Tibial nerve (tissue), 4 donors: ENCODE measurements at regions not wholly inside any gene's neighbourhood (a gene's known extent, or its start where the extent isn't known, plus 50 kb on each side); places are given as distances from the start of the nearest gene placed in this dataset.

Experiments used
- DNase-seq, 2 donors: peaks; one replicate each; pipeline ENCODE4 v3.0.0-alpha.2; 2019; ENCODE audit warnings: low spot score in 2 of 2
- H3K27ac ChIP-seq, 4 donors: fragments of 200-600 bp; sonication (generic) in 3 of 4; one replicate each; pipeline ENCODE4 v1.5.1; 2017 to 2019; ENCODE audit warnings: mild to moderate bottlenecking in 1 of 4
- H3K27me3 ChIP-seq, 2 donors: fragments of 200-600 bp; sonication (generic) in 1 of 2; one replicate each; pipeline versions ENCODE4 v1.5.1 to v1.6.0; 2017 to 2019
- H3K36me3 ChIP-seq, 3 donors: fragments of 200-600 bp; sonication (generic); one replicate each; pipeline ENCODE4 v1.5.1; 2018 to 2019
- H3K4me1 ChIP-seq, 4 donors: fragments of 200-600 bp; sonication (generic) in 3 of 4; one replicate each; pipeline ENCODE4 v1.5.1; 2017 to 2019
- H3K4me3 ChIP-seq, 4 donors: fragments of 200-600 bp; sonication (generic) in 3 of 4; one replicate each; pipeline ENCODE4 v1.5.1; 2017 to 2019; ENCODE audit warnings: mild to moderate bottlenecking in 1 of 4, moderate library complexity in 1 of 4
- H3K9me3 ChIP-seq, 4 donors: fragments of 200-600 bp; sonication (generic) in 3 of 4; one replicate each; pipeline ENCODE4 v1.5.1; 2017 to 2019
- EP300 ChIP-seq, 2 donors: sonication (generic); formaldehyde crosslinking; IDR thresholded peaks; one replicate each; pipeline ENCODE4 v1.6.1; 2017; ENCODE audit warnings: antibody characterized with exemption in 2 of 2, mild to moderate bottlenecking in 1 of 2
- POLR2A ChIP-seq, 2 donors: fragments of 450-650 bp; IDR thresholded peaks; one replicate each; pipeline ENCODE4 v1.6.1; 2017; ENCODE audit warnings: antibody characterized with exemption in 2 of 2, mild to moderate bottlenecking in 2 of 2, moderate library complexity in 2 of 2
- WGBS, 2 donors: methylation state at CpG; one replicate each; pipeline ENCODE4 v1.1.5; 2018; 5-methylcytosine and 5-hydroxymethylcytosine counted together
- TF ChIP-seq, protein P1 (sequence below), 5 experiments: fragments of 200-600 bp in 3 of 5; fragments of 450-650 bp in 2 of 5; sonication (generic) in 3 of 5; IDR thresholded peaks; one replicate each; pipeline ENCODE4 v1.5.1; 2016 to 2019; ENCODE audit warnings: antibody characterized with exemption in 5 of 5, mild to moderate bottlenecking in 3 of 5, moderate library complexity in 2 of 5

DNA sequence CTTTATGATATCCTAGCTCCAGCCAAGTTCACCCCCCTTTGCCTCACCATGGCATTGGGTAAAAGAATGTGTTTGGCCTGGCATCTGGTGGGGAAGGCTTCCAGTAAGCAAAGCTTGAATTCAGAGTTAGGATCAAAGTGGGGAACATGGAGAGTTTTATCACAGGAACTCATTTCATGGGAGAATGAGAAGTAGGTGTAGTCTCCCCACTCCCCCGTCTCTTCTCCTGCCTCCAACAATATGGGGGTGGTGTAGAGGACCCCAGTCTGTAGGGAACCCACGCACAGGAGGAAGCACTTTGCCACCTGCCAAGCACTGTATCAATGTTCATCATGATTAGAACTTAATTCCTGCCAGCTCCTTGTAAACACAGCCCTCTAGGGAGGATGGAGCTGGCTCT is 200.5 kb downstream of the UACA start:
- 87 to 89% methylated on average over 2 of the region's 2 CpGs for WGBS, 2 donors
- H3K27ac ChIP-seq, result no peak overlapping the region
- H3K4me3 ChIP-seq, result no peak overlapping the region
- H3K4me1 ChIP-seq, result peaks cover 0 to 18% (median 11%) of the 10 kb centered on the region in 4 donors
- H3K27me3 ChIP-seq, result no peaks in the 10 kb centered on the region
- no peaks in the 10 kb centered on the region for H3K9me3 ChIP-seq
- TF ChIP-seq POLR2A (IDR thresholded peaks at IDR 0.05), result no peak
- no peak for TF ChIP-seq EP300 (IDR thresholded peaks at IDR 0.05)
- TF ChIP-seq, protein P1, sequence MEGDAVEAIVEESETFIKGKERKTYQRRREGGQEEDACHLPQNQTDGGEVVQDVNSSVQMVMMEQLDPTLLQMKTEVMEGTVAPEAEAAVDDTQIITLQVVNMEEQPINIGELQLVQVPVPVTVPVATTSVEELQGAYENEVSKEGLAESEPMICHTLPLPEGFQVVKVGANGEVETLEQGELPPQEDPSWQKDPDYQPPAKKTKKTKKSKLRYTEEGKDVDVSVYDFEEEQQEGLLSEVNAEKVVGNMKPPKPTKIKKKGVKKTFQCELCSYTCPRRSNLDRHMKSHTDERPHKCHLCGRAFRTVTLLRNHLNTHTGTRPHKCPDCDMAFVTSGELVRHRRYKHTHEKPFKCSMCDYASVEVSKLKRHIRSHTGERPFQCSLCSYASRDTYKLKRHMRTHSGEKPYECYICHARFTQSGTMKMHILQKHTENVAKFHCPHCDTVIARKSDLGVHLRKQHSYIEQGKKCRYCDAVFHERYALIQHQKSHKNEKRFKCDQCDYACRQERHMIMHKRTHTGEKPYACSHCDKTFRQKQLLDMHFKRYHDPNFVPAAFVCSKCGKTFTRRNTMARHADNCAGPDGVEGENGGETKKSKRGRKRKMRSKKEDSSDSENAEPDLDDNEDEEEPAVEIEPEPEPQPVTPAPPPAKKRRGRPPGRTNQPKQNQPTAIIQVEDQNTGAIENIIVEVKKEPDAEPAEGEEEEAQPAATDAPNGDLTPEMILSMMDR (IDR thresholded peaks at IDR 0.05), result no peak
- no peaks in the 10 kb centered on the region for H3K36me3 ChIP-seq
- no peak for DNase-seq

DNA sequence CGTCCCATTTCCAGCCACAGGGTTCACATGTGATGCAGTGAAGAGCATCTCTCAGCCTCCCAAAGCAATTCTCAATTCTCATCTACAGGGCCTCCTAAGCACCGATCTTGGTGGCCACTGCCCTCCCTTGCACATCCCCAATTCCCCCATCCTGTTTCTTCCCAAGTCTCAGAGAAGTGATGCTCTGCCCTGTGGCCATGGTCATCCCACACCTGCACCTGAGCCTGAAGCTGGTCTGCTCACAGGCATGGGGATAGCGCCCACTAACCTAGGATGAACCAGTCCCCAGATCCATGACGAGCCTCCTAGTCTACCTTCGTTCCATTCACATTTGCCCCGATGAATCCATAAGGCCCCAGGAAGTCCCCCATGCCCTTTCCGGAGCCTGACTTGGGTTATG is 201.5 kb downstream of the UACA start:
- H3K4me3 ChIP-seq, result no peak overlapping the region
- no peak for DNase-seq
- no peak overlapping the region for H3K27ac ChIP-seq
- 97 to 98% methylated on average over 7 of the region's 7 CpGs for WGBS, 2 donors
- H3K36me3 ChIP-seq, result no peaks in the 10 kb centered on the region
- TF ChIP-seq EP300 (IDR thresholded peaks at IDR 0.05) (no peak), POLR2A (IDR thresholded peaks at IDR 0.05) (no peak)
- TF ChIP-seq, protein P1 (IDR thresholded peaks at IDR 0.05), result no peak
- no peaks in the 10 kb centered on the region for H3K27me3 ChIP-seq
- H3K4me1 ChIP-seq, result peaks cover 0 to 18% (median 11%) of the 10 kb centered on the region in 4 donors
- no peaks in the 10 kb centered on the region for H3K9me3 ChIP-seq

DNA sequence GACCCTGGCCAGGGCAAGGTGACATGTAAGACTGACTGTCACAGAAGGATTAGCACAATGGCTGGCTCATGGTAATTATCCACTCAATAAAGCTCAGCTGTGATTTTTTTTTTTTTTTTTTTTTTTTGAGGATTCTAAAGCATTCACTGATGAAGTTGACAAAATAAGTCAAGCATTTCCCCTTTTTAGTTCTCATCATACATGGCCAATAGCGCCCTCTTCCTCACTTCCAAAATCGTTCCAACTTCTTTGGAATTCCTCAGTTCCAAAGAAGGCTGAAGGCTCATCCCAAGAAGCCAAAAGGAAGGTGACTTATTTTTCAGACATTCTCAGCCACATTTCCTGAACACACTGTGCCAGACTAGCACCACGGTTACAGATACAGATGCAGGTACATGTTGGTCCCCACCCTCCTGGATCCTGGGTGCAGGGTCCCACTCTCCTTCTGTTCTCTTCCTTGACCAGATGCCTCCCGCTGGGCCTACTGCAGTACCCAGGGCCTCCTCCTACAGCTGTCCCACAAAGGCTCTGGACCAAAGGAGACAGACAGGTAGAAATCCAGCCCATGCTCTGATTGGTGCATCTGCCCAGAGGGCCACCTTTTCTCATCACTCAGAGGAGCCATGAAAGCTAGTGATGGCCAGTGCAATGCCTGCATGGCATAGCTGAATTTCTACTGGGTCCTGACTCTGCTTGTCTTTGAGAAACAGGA is 202.6 kb downstream of the UACA start:
- 81 to 91% methylated on average over 4 of the region's 4 CpGs for WGBS, 2 donors
- Histone ChIP-seq H3K27ac (no peak overlapping the region), H3K4me3 (no peak overlapping the region), H3K9me3 (no peaks in the 10 kb centered on the region), H3K36me3 (no peaks in the 10 kb centered on the region), H3K4me1 (peaks cover 0 to 23% (median 11%) of the 10 kb centered on the region in 4 donors), H3K27me3 (no peaks in the 10 kb centered on the region)
- TF ChIP-seq, protein P1 (IDR thresholded peaks at IDR 0.05), result no peak
- TF ChIP-seq POLR2A (IDR thresholded peaks at IDR 0.05), result no peak
- no peak for TF ChIP-seq EP300 (IDR thresholded peaks at IDR 0.05)
- no peak for DNase-seq

DNA sequence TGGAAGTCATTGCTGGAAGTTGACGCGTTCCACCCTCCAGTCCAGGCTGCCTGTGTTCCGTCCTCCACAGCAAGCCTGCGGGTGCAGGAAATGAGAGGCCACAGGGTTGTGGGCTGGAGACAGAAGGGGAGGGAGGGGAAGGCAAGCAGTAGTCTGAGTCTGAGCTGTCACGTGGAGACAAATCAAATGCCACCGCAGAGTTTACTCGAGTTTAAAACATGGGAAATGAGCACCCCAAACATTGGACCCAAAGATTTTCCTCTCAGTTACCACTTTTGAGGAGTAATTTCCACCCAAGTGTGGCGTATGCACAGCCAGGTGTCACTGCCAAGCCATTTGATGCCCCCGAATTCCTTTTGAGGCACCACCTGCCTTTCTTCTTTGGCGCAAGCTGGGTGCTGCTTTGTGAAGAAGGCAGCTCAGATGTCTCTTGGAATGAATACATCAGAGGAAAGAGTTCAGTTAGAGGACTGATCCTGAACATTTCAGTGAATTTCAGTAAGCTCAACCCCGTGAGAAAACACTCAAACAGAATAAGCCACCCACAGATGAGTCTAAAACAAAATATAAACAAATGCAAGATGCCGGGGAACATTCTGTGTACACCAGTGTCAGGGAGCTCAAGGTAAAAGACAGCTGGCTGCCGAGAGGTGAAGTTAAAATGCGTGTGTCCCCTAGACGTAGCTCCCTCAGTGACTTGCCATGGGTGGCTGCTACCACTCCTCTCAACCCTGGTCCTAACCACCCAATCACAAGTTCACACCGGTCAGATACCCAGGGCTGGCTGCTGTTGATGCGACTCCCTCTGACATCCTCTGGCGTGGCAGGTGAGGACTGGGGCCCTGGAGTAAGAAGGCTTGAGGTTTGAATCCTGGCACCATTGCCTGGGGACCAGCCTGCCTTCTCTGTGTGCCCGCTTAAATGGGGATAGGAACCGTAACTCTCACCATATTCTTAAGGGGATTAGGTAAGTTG is 203.8 kb downstream of the UACA start:
- Histone ChIP-seq H3K27me3 (no peaks in the 10 kb centered on the region), H3K4me3 (no peak overlapping the region), H3K36me3 (no peaks in the 10 kb centered on the region), H3K4me1 (peaks cover 0 to 23% (median 11%) of the 10 kb centered on the region in 4 donors), H3K27ac (no peak overlapping the region), H3K9me3 (no peaks in the 10 kb centered on the region)
- DNase-seq, result peak in 1 of 2 donors; percentile 38
- WGBS, 2 donors, result 53 to 58% methylated on average over 20 of the region's 20 CpGs
- TF ChIP-seq EP300 (IDR thresholded peaks at IDR 0.05), result no peak
- TF ChIP-seq, protein P1 (IDR thresholded peaks at IDR 0.05), result no peak
